Coronary artery (tissue), 2 donors: ENCODE measurements at regions not wholly inside any gene's neighbourhood (a gene's known extent, or its start where the extent isn't known, plus 50 kb on each side); places are given as distances from the start of the nearest gene placed in this dataset.
A peak's percentile ranks its signal among the peaks of the same experiment; 100 is the strongest.

Experiments
- DNase-seq: peaks from one replicate; pipeline ENCODE4 v3.0.0-alpha.2; 2017; ENCODE audit warnings: low spot score
- H3K27ac ChIP-seq, 2 donors: fragments of 200-600 bp; sonication (generic); one replicate each; pipeline ENCODE4 v1.5.1; 2016 to 2019
- H3K4me3 ChIP-seq: fragments of 200-600 bp; sonication (generic); 2 replicates; pipeline ENCODE4 v1.5.1; 2016; ENCODE audit warnings: mild to moderate bottlenecking, moderate library complexity
- TF ChIP-seq, protein P1 (sequence below): fragments of 200-600 bp; sonication (generic); IDR thresholded peaks from one replicate; pipeline ENCODE4 v1.5.1; 2019; ENCODE audit warnings: antibody characterized with exemption

DNA sequence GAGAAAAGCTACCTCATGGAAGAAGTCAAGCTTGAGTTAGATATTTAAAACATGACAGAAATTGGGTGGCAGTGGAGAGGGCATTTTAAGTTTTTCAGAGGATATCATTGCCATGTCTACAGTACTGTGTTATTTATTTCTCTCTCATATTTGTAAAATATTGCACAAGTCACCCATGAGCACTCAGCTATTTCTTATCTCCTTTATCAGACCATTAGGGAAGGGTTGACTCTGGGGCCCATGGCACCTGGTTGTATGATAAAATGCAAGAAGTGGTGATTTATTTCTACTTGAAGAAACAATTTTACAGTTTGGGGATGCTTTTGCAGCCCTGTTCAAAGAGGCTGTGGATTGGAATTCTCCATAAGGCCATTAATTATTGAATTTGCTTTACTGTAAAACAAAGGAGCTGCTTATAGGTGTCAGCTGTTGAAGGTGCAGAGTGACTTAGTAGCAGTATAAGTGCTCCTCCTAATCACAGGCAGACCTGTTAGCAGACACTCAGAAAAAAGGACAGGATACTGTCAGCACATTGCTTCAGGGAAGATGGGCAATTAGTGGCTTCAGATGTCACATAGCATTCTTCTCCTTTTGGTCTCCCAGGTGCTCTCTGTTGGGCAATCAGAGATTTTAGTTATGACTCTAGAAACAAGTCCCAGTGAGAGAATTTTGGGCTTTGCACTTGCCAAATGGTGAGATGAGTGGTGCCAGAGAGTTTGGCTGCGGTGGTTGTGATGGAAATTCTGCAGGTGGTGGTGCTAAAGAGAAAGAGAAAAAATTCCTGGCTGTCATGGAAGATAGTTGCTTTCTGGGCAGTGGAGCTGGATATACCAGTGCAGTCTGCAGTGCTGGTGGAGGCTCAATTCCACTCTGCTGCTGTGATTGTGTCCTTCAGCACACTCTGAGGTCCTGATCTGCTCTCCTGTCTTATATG, 129.7 kb upstream of the ROPN1 start:
- TF ChIP-seq, protein P1, sequence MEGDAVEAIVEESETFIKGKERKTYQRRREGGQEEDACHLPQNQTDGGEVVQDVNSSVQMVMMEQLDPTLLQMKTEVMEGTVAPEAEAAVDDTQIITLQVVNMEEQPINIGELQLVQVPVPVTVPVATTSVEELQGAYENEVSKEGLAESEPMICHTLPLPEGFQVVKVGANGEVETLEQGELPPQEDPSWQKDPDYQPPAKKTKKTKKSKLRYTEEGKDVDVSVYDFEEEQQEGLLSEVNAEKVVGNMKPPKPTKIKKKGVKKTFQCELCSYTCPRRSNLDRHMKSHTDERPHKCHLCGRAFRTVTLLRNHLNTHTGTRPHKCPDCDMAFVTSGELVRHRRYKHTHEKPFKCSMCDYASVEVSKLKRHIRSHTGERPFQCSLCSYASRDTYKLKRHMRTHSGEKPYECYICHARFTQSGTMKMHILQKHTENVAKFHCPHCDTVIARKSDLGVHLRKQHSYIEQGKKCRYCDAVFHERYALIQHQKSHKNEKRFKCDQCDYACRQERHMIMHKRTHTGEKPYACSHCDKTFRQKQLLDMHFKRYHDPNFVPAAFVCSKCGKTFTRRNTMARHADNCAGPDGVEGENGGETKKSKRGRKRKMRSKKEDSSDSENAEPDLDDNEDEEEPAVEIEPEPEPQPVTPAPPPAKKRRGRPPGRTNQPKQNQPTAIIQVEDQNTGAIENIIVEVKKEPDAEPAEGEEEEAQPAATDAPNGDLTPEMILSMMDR, result no peak
- Histone ChIP-seq H3K4me3 (no peak overlapping the region), H3K27ac (no peak overlapping the region)
- no peak for DNase-seq

DNA sequence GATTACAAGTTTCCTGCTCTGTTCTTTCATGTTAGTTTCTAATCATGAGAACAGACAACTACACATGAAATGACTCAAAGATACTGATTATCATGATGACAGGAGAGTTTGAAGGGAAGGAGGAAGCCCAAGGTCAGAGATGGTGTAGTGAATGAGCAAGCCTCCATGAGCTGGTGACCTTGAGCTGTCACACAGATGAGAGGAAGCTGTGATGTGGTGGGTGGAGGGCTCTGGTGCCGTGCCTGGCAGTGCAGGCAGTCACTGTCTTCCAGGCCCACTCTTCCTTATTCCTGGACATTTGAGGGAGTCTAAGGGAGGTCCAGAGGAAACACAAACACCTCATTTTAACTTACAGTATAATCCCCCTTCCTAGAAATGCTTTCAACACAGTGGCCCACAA, 133.4 kb upstream of the ROPN1 start:
- Histone ChIP-seq H3K27ac (no peak overlapping the region), H3K4me3 (no peak overlapping the region)
- DNase-seq, result no peak
- TF ChIP-seq, protein P1, result no peak

DNA sequence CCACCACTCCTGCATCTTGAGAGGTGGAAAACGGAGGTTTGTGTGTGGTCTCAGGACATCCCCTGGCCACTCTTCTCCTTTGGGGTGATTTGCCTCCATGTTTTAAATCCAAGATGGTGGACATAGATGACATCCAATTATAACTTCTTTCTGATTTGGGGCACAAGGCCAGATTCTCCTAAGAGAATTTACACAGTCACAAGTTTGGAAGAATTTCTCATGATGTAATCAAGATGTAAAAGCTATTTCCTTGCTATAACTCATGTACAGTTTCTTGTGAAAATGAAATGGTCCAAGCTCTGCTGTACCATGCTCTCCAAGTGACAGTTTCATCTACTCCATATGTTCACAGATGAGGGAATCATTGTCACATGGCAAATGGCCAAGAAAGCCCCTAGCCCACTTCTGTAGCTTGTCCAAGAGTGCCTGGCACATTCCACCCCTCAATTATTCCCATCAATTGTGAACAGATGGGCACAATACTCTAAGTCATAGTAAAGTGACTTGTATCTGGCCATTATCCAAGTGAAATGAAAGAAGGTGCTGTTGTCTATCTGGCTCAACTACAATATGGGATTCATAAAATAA, 134.6 kb upstream of the ROPN1 start:
- Histone ChIP-seq H3K27ac (no peak overlapping the region), H3K4me3 (no peak overlapping the region)
- no peak for DNase-seq
- TF ChIP-seq, protein P1, result no peak

DNA sequence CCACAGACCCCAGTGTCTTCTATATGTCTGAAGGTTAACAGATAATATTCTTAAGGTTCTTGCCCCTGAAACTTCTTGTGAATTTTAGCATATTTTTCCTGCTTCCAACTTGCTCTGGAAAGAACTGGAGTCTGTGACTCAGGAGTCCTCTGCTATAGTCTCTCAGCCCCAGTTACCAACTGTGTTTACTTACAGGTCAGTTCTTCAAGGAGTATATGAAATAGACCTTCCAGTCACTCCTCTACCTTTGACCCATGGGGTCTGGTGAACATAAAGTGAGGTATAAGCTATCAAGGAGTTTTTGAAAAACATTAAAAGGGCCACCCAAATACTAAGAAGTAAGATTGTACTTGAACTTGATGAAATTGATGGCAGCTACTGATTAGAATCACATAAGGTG, 139.2 kb upstream of the ROPN1 start:
- no peak for DNase-seq
- Histone ChIP-seq H3K27ac (peak overlapping the region; percentile 69 to 70), H3K4me3 (no peak overlapping the region)
- TF ChIP-seq, protein P1, result no peak

DNA sequence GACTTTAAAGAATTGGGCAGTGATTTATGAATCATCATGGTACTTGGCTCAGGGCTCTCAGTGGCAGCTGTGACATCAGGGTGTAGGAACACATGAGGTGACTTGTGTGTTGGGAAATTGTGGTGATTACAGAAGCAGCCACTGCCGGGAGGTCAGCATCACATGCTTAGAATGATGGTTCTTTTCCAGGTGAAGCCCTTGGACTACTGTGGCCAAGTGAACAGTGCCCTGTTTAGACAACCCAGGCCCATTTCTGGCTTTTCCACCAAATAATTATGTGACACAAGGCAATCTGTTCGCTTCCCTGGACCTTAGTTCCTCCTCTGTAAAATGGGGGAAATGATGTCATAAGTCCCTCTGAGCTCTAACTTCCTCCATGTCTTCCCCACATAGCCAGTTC, 139.7 kb upstream of the ROPN1 start:
- no peak for DNase-seq
- Histone ChIP-seq H3K27ac (peak overlapping the region; percentile 69 to 70), H3K4me3 (no peak overlapping the region)
- TF ChIP-seq, protein P1, result no peak

DNA sequence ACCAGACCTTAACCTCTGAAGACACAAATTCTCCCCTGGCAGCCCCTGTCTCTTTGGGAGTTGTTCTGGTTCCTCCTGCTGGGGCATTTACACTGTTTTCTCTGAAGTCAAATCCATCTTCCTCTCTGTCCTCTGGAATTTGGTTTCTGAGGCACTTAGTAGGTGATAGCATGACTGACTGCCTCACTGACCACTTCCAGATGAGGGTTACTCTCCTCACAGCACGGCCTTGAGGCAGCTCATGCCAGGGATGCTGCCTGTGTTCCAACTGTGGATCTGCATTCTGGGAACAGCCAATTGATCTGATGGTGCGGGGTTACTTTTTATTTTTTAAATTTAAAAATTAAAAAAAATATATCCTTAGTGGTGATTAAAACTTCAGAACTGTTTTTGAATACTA, 140.9 kb upstream of the ROPN1 start:
- no peak for DNase-seq
- TF ChIP-seq, protein P1, result no peak
- Histone ChIP-seq H3K27ac (peak overlapping the region; percentile 66 to 70), H3K4me3 (no peak overlapping the region)
